SU-DHL-6 (cell line): ENCODE measurements at regions not wholly inside any gene's neighbourhood (a gene's known extent, or its start where the extent isn't known, plus 50 kb on each side); places are given as distances from the start of the nearest gene placed in this dataset.

Source experiments
- H2AFZ ChIP-seq: fragments of 200-600 bp; sonication (generic); 2 replicates; pipeline ENCODE4 v1.6.1; 2014; ENCODE audit warnings: low read depth, mild to moderate bottlenecking, moderate library complexity, mixed read lengths, antibody characterized with exemption, low read length; ENCODE audit not compliant: severe bottlenecking
- H3F3A ChIP-seq: fragments of 200-600 bp; shearing (Covaris generic); 2 replicates; pipeline ENCODE4 v1.6.0; 2016; ENCODE audit warnings: antibody characterized with exemption, mild to moderate bottlenecking; ENCODE audit not compliant: insufficient read depth
- H3K27ac ChIP-seq: fragments of 200-600 bp; sonication (generic); 2 replicates; pipeline ENCODE4 v1.5.1; 2016; ENCODE audit warnings: low read depth, mild to moderate bottlenecking, low read length, moderate library complexity, mixed read lengths
- H3K27me3 ChIP-seq: fragments of 200-600 bp; sonication (generic), shearing (Covaris generic); 2 replicates; pipeline ENCODE4 v1.6.0; 2014; ENCODE audit warnings: mild to moderate bottlenecking, low read length
- H3K36me3 ChIP-seq: fragments of 200-600 bp; sonication (generic); 2 replicates; pipeline ENCODE4 v1.6.1; 2014; ENCODE audit warnings: mild to moderate bottlenecking, low read length, mixed read lengths
- H3K4me2 ChIP-seq: fragments of 300-600, 200-600 bp; shearing (Covaris generic), sonication (generic); 2 replicates; pipeline ENCODE4 v1.6.0; 2014; ENCODE audit warnings: low read length, low read depth, mild to moderate bottlenecking; ENCODE audit not compliant: poor library complexity, severe bottlenecking
- H3K4me3 ChIP-seq: fragments of 200-600 bp; sonication (generic); 2 replicates; pipeline ENCODE4 v1.5.1; 2014; ENCODE audit warnings: antibody characterized with exemption, low read length, mild to moderate bottlenecking, mixed read lengths; ENCODE audit not compliant: insufficient read depth, poor library complexity, severe bottlenecking
- H3K79me2 ChIP-seq: fragments of 200-600 bp; sonication (generic); 2 replicates; pipeline ENCODE4 v1.6.1; 2014; ENCODE audit warnings: mild to moderate bottlenecking, low read length, moderate library complexity; ENCODE audit not compliant: insufficient read depth
- H3K9ac ChIP-seq: fragments of 200-600 bp; sonication (generic); 2 replicates; pipeline ENCODE4 v1.7.0; 2014; ENCODE audit warnings: mild to moderate bottlenecking, low read length
- H3K9me2 ChIP-seq: fragments of 200-600 bp; sonication (generic); replicated peaks from 2 replicates; pipeline ENCODE4 v1.6.1; 2014; ENCODE audit warnings: low read length; ENCODE audit not compliant: insufficient read depth
- H3K9me3 ChIP-seq: fragments of 200-600 bp; sonication (generic); 2 replicates; pipeline ENCODE4 v1.6.1; 2014; ENCODE audit warnings: low read length, mixed read lengths; ENCODE audit not compliant: insufficient read depth
- H4K20me1 ChIP-seq: fragments of 200-600 bp; sonication (generic); 2 replicates; pipeline ENCODE4 v1.6.1; 2014; ENCODE audit warnings: low read depth, mild to moderate bottlenecking, antibody characterized with exemption, low read length, moderate library complexity, mixed read lengths
- EZH2phosphoT487 ChIP-seq: fragments of 200-600 bp; sonication (generic), shearing (Covaris generic); conservative IDR thresholded peaks from 2 replicates; pipeline ENCODE4 v1.6.1; 2018; ENCODE audit warnings: mild to moderate bottlenecking, antibody characterized with exemption, low read length, moderate library complexity, mixed read lengths
- TF ChIP-seq, protein P1 (sequence below): fragments of 200-600 bp; sonication (generic); IDR thresholded peaks from one replicate; pipeline ENCODE4 v1.5.1; 2017; ENCODE audit warnings: antibody characterized with exemption, mild to moderate bottlenecking, low read length, moderate library complexity; ENCODE audit not compliant: insufficient read depth, poor library complexity, severe bottlenecking

DNA sequence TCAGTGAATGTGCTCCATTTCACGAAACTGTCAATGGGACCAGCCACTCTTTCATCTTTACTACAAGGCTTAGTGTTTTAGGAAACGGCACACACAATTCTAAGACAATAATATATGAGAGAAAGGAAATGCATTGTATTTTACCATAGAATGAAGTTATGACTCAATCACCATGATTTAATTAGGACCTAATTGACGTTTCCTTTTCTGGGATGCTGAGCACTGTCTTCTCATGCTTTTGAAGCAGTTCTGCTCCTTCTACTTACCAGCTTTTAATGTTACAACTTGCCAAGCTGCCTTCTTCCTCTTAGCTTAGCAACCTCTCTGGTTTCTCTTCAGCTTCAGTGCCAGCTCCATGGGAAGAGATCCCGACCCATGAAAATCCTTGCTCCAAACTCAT, 94.3 kb upstream of the SERPINE2 start:
- H3K9ac ChIP-seq = no peak overlapping the region
- TF ChIP-seq EZH2phosphoT487 = no peak
- TF ChIP-seq, protein P1, sequence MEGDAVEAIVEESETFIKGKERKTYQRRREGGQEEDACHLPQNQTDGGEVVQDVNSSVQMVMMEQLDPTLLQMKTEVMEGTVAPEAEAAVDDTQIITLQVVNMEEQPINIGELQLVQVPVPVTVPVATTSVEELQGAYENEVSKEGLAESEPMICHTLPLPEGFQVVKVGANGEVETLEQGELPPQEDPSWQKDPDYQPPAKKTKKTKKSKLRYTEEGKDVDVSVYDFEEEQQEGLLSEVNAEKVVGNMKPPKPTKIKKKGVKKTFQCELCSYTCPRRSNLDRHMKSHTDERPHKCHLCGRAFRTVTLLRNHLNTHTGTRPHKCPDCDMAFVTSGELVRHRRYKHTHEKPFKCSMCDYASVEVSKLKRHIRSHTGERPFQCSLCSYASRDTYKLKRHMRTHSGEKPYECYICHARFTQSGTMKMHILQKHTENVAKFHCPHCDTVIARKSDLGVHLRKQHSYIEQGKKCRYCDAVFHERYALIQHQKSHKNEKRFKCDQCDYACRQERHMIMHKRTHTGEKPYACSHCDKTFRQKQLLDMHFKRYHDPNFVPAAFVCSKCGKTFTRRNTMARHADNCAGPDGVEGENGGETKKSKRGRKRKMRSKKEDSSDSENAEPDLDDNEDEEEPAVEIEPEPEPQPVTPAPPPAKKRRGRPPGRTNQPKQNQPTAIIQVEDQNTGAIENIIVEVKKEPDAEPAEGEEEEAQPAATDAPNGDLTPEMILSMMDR = no peak
- no peaks in the 10 kb centered on the region for H3K36me3 ChIP-seq
- H3K79me2 ChIP-seq = no peaks in the 10 kb centered on the region
- no peaks in the 10 kb centered on the region for H3F3A ChIP-seq
- no peak overlapping the region for H3K27ac ChIP-seq
- 0 out of 2 replicates have a peak, but pooled peaks cover 3% of the 10 kb centered on the region for H3K9me2 ChIP-seq
- H4K20me1 ChIP-seq = no peaks in the 10 kb centered on the region
- H3K27me3 ChIP-seq = no peaks in the 10 kb centered on the region
- H3K4me3 ChIP-seq = no peak overlapping the region
- no peak overlapping the region for H2AFZ ChIP-seq
- no peaks in the 10 kb centered on the region for H3K9me3 ChIP-seq
- no peak overlapping the region for H3K4me2 ChIP-seq

DNA sequence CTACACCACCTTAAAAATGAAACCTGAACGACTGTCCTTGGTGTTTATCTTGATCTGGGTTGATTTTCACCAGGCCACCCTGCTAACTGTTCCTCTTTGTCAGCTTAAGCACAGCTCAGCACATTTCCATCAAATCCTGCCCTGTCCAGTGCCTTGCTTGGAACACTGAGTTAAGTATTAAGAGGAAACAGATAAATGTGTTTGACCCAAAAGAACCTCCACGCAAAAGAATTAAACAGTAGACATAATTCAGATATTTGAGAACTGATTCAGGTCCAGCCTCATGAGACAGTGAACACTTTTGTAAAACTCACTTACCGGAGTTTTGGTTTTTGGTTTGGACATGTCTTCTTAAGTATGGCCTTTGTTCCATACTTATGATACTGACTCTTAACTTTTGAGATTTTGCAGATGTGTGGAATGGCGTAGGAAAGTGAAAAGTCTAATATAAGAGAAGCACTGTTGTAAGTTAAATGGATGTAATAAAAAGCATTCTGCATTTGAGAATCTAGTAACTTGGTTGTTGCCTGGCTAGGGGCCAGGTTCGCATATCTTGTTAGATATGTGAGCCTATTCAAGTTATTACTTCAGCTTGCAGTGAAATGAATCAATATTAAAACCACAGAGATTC, 88.9 kb upstream of the SERPINE2 start:
- Histone ChIP-seq H3K9ac (no peak overlapping the region), H3K9me3 (no peaks in the 10 kb centered on the region), H3K79me2 (no peaks in the 10 kb centered on the region), H3K36me3 (no peaks in the 10 kb centered on the region), H3K4me3 (no peak overlapping the region), H3K27ac (no peak overlapping the region), H3K27me3 (no peaks in the 10 kb centered on the region), H2AFZ (no peak overlapping the region), H3K4me2 (no peak overlapping the region), H3F3A (no peaks in the 10 kb centered on the region), H4K20me1 (no peaks in the 10 kb centered on the region), H3K9me2 (no peaks in the 10 kb centered on the region)
- TF ChIP-seq, protein P1 = no peak
- no peak for TF ChIP-seq EZH2phosphoT487

DNA sequence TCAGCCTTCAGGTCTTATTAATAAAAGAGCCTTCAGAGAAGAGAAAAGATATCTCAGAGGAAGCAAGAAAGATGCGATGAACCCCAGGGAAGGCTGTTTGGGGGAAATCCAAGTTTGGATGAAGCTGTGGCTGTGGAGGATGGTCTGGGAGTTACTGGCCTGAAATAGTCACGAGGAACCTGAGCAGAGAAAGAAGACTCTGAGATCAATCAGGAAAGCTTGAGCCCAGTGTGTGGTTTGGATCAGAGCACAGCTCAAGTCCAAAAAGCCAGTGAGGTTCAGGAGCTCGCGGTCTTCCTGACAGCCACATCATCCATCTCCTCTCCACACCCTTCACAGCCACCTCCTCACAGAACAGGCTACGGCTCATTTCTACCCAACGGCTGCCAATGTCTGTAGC, 87.4 kb upstream of the SERPINE2 start:
- Histone ChIP-seq H3K9me2 (no peaks in the 10 kb centered on the region), H3K4me3 (no peak overlapping the region), H3K27ac (no peak overlapping the region), H3K9me3 (no peaks in the 10 kb centered on the region), H2AFZ (no peak overlapping the region), H3K4me2 (no peak overlapping the region), H4K20me1 (no peaks in the 10 kb centered on the region), H3K79me2 (no peaks in the 10 kb centered on the region), H3K27me3 (no peaks in the 10 kb centered on the region), H3F3A (no peaks in the 10 kb centered on the region), H3K9ac (no peak overlapping the region), H3K36me3 (no peaks in the 10 kb centered on the region)
- TF ChIP-seq EZH2phosphoT487 = no peak
- TF ChIP-seq, protein P1 = no peak
